ENCODE measurements at regions not wholly inside any gene's neighbourhood (a gene's known extent, or its start where the extent isn't known, plus 50 kb on each side); places are given as distances from the start of the nearest gene placed in this dataset.
"Not testable (repeated sequence)": the region's sequence is repeated elsewhere in the genome, so short reads cannot be mapped to it uniquely, and the experiment has no call there.

DNA sequence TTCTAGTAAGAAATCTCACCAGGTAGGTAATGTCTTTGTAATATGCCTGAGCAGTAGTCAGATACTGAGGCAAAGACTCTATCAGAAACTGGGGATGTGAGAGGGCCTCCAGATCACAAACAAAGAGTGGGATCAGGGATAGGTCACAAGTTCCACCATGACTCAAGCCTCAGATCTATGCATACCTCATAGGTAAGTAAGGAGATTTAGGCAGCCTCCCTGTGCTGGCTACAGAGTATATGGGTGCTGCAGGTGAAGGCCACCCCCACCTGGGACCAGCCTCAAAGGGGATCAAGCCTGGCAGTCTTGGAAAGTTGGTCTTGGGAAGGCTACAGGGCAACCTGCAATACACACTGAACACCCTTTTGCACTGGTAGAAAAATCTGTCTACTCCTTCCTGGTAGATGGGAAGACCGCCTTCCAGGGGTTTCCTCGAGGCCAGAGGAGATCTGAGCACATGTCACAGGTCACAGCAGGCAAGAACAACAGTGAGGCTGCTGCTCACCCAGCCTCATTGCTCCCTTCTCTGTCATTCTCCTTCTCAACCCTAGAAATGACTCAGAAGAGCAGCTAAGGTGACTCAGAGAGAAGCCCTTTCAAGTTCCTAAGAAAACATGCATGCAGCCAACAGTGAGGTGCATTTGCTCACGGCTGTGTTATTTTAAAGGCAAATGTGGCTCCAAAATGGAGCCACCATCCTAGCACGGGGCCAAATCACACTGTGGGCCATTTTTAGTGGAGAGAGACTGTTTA is 143.4 kb upstream of the CDKN3 start:
- no peak for DNase-seq

- no peak for DNase-seq
These were observed 140.7 kb upstream of the CDKN3 start for GRCh38 chr14:54256156-54256555.

- DNase-seq: no peak
These were observed 139.4 kb upstream of the CDKN3 start for GRCh38 chr14:54257424-54257823.

DNA sequence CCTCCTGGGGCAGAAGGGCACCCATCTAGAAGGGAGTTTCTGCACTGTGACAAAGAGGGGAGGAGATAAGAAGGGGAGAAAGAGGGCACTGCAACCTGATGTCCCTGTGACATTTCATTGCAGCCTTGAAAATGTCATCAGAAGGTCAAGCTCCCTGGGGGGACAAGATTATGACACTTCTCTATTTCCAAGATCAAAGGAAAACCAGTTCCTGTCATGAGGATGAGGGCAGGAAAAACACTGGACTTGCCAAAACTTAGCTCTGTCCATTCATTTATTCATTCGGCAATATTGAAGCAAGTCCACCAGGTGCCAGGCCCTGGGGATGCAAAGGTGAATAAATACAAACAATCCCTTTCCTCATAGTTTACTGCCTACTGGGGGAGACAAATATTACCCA is 138.4 kb upstream of the CDKN3 start:
- DNase-seq: no peak

DNA sequence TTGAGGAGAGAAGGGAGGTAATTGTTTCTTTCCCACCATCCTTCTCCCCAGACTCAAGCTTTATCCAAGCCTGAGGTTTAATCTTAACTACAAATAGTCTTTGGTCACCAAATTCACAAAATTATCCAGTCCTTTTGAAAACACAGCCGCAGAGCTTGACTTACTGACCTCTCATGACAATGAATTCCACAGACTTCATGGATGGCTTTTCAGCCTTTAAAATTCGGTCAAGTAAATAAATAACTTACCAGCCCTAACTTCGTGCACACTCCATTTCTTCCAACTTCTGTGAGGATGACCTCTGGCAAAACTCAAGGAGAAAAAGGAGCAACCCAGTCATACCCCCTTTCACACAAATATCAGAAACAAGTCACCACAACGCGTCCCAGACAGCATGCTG is 137.0 kb upstream of the CDKN3 start:
- DNase-seq: no peak

DNA sequence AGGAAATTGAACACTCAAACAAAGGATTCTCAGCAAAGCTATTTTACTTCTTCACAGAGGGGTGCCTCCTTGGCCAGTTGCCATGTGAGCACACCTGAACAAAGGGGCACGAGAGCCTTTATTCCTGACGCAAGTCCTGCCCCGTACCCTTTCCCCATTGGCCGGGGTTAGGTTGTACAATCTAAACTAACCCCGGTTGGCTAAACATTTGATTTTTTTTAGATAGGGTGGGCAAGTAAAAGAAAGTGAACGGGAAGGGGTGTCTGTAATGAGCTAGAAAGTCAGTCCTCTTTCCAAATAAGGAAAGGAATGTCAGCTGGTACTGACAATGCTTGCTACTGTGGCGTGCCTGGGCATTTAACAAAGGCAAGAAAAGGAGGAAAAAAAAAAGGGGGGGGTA is 135.5 kb upstream of the CDKN3 start:
- DNase-seq: no peak

GRCh38 chr14:54266616-54267015 is 130.2 kb upstream of the CDKN3 start:
- not testable (repeated sequence) for DNase-seq

GRCh38 chr14:54267172-54267571 is 129.6 kb upstream of the CDKN3 start:
- no peak for DNase-seq

DNA sequence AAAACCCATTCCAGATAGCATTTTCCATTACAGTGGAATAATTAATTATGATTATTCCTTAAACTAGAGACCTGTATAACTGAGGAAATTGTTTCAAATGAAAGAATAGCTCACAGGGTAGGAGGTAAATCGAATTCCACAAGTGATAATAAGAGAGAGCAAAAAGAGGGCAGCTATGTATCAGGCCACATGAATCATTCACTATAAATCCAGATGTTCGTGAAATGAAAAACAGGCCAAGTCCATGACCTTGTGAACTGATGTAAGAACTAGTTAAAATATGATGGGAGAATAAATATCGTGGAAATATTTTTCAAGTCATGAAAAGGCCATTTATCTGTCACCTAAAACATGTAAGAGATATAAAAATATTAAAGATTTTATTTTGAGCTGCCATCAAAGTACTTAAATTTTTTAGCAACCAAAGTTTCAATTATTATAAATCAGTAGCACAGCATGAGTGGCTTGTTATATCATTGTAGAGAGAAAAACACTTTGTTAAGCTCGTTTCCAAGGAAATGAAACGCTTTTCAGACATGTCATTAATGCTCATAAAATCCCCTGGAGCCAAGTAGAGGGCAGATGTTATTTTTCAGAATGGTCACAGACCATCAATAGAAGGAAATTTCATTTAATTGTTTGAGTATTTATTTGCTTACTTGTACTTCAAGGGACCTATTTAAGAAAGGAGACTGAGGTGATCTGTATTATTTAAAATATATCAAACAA is 120.6 kb upstream of the CDKN3 start:
- no peak for DNase-seq

- DNase-seq: no peak
These were observed 118.7 kb upstream of the CDKN3 start for GRCh38 chr14:54278087-54278486.

DNA sequence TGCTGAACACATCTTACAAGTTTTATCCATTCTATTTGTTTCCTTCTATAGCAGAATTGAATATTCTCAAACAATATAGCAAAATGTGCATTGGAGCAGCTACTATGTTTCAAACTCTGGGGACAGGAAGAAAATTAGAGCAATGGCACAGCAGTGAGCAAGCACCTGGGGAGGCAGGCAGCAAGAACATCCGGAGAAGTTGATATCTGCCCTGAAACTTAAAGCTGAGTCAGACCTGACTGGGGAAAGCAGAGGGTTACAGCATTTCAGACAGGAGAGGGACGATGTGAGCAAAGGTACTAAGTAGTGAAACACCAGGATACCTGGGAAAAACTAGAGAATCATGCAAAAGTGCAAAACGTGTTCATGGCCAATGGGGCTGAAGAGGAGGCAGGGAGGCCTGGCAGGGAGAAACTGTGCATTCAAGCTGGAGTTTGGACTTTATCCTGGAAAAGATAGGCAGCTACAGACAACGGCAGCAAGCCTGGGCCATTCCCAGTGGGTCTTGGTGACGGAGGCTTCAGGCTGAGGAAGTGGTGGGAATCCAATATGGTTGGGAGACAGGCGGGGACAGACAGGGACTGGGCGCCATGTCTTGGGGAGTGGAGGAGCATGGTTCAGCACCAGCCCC is 118.0 kb upstream of the CDKN3 start:
- no peak for DNase-seq

- no peak for DNase-seq
These were observed 114.0 kb upstream of the CDKN3 start for GRCh38 chr14:54282849-54283248.

DNA sequence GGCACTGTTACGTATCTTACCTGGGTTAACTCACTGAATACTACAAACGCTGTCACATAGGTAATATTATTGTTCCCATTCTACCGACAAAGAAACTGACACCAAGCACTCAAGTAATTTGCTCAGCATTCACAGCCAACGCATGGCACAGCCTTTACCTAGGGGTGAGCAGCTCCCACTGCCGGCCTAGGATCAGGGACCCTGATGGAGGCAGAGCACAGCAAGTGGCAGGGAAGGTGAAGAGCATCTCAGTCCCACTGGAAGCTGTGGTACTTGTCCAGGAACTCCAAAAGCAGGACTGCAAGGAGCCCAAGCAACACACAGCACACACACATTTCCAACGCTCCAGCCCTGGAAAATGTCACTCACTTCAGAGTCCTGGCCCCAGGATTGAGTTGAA is 111.8 kb upstream of the CDKN3 start:
- no peak for DNase-seq

- DNase-seq: no peak
These were observed 105.2 kb upstream of the CDKN3 start for GRCh38 chr14:54291491-54292191.

DNA sequence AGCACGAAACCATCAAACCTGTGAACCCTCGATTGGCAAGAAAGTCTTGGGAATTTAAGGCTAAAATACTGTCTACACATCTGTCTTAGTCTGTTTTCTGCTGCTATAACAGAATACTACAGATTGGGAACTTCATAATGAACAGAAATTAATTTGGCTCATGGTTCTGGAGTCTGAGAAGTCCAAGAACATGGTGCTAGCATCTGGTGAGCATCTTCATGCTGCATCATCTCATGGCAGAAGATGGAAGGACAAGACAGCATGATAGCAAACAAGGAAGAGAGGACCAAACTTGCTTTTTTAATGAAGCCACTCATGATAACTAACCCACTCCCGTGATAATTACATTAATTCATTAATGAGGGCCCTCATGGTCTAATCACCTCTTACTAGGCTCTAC is 102.0 kb upstream of the CDKN3 start:
- no peak for DNase-seq

- no peak for DNase-seq
These were observed 97.1 kb upstream of the CDKN3 start for GRCh38 chr14:54299410-54300363.

GRCh38 chr14:54300881-54301280 is 95.9 kb upstream of the CDKN3 start:
- DNase-seq: no peak

GRCh38 chr14:54301359-54301758 is 95.4 kb upstream of the CDKN3 start:
- no peak for DNase-seq

GRCh38 chr14:54306806-54307205 is 90.0 kb upstream of the CDKN3 start:
- DNase-seq: no peak

DNA sequence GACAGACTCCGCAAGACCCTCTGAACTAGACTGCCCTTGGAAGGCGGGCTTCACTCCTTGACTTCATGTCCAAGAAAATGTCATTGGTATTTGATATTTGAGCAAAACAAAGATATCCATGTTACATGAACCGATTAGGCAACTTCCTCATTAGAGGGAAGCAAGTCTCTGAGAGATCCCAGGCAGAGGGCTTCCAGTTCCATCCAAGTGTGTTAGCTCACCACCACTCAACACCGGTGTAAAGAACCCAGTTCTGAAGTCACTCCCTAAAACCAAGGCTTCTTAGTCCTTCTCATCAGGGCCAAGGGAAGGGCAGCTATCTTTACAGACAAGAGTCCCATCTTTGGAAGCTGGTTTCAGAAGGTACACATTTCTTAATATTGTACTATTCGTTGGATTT is 87.2 kb upstream of the CDKN3 start:
- DNase-seq: no peak

DNA sequence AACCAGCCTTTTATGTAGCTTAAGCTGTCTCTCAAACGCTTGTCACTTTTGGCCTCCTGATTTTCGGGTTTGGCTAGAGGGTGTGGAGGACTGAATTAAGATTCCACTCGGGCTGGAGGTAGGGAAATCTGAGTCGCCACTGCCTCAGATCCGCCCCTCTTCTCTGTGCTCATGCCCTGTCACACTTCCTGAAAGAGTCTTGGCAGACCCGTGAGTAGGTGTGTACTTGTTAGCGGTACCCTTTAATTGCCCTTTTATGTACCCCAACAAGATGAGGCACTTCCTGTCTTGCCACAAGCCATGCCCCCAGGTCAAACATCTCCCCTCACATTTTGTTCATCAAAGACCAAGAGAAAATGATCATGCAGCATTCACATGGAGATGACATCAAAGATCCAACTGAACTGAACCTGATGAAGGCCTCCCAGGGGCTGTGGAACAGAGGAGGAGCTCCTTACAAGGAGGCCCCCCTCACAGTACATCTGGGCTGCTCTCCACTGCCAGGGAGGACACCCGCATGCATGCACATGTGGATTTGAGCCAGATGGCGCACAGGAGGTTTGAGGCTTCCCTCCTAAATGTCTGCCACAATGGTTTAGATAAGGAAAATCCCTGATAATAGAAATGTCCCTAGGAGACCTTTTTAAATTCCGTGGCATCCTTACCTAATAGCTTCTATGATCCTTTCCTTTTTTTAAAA is 86.5 kb upstream of the CDKN3 start:
- no peak for DNase-seq
